Fibroblast of pulmonary artery (primary cell): ENCODE measurements at regions not wholly inside any gene's neighbourhood (a gene's known extent, or its start where the extent isn't known, plus 50 kb on each side); places are given as distances from the start of the nearest gene placed in this dataset.

Experiments
- DNase-seq: peaks from one replicate; pipeline ENCODE4 v3.0.0-alpha.2; 2010; ENCODE audit warnings: low read depth
- H3K4me3 ChIP-seq: replicated peaks from 2 replicates; pipeline ENCODE4 v1.5.1; 2011; ENCODE audit warnings: low read depth, mild to moderate bottlenecking, control low read depth, low read length, moderate library complexity
- TF ChIP-seq, protein P1 (sequence below): IDR thresholded peaks from 2 replicates; pipeline ENCODE4 v1.5.1; 2011; ENCODE audit warnings: mild to moderate bottlenecking, control low read depth, low read length, inconsistent platforms; ENCODE audit errors: missing control alignments

DNA sequence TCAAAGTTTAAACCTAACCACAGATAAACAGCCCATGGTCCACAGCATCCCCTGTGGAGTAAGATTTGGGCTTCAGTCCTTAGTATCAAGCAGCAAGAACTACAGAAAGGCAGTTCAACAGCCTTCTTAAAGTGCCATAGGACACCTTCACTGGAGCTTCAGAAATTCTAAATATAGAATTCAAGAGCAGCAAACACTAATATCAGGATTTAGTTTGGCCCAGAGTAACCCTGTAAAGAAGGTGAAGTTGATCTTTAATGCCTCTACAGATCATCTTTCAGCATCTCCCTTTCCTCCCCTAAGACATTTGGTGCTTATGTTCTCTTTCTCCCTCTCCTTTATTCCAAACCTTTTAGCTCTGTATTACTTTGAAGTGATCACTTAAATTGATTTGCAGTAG lies 59.5 kb upstream of the ARHGAP5 start:
- no peak overlapping the region for H3K4me3 ChIP-seq
- no peak for DNase-seq
- TF ChIP-seq, protein P1, sequence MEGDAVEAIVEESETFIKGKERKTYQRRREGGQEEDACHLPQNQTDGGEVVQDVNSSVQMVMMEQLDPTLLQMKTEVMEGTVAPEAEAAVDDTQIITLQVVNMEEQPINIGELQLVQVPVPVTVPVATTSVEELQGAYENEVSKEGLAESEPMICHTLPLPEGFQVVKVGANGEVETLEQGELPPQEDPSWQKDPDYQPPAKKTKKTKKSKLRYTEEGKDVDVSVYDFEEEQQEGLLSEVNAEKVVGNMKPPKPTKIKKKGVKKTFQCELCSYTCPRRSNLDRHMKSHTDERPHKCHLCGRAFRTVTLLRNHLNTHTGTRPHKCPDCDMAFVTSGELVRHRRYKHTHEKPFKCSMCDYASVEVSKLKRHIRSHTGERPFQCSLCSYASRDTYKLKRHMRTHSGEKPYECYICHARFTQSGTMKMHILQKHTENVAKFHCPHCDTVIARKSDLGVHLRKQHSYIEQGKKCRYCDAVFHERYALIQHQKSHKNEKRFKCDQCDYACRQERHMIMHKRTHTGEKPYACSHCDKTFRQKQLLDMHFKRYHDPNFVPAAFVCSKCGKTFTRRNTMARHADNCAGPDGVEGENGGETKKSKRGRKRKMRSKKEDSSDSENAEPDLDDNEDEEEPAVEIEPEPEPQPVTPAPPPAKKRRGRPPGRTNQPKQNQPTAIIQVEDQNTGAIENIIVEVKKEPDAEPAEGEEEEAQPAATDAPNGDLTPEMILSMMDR, result no peak

DNA sequence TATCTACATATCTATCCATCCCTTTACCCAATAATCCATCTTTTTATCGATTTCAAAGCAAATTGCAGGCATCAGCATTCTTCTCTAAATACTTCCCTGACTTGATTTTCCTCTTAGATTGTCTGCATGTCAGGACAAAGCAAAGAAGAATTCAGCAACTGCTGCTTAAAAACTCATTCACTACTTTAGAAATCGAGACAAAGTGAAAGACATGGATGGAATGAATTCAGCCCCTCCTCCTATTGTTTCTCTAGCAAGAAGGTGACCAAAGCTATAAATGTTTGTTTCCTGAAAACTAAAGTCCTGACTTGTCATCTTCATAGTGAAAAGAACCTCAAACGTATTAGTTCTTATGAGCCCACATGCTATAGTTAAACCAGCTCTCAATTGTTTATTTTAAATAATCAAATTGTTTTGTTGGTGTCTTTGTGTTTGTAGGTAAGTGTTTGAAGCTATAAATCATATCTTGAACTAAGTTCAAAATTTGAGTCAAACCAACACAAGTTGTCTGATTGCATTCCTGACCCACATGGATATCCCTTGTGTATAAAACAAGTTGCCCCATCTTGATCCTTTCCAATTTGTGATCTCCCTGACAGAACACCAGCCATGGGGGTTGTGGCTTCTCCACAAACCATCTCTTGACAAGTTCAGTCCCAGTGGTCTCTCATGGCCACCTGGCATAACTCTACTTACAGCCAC lies 58.6 kb upstream of the ARHGAP5 start:
- DNase-seq, result no peak
- TF ChIP-seq, protein P1, result no peak

DNA sequence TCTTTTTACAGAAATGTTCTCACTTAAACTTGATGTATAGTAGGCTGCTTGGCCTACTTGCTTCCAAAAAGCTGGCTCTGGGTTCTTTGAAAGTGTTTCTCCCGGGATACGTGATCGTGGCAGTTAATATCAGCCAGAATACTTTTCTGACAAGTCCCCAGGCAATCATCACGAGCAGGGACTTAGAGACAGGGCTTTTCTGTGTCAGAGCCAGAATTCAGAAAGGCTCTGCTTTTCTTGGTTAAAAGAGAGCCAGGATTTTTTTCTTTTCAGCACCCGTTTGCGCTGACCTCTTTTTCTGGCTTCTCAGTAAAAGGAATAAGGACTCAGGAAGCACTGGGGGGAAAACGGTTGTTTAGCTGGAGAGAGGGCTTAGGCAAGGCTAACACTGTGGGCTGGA lies 57.8 kb upstream of the ARHGAP5 start:
- TF ChIP-seq, protein P1, result no peak
- DNase-seq, result no peak
- H3K4me3 ChIP-seq, result no peak overlapping the region

More for the DNA sequence above, 58.6 kb upstream of the ARHGAP5 start:
- no peak overlapping the region for H3K4me3 ChIP-seq

GRCh38 chr14:32020882-32021281 lies 56.2 kb upstream of the ARHGAP5 start:
- TF ChIP-seq, protein P1, result no peak
- DNase-seq, result no peak
- H3K4me3 ChIP-seq, result no peak overlapping the region

- H3K4me3 ChIP-seq, result no peak overlapping the region
- TF ChIP-seq, protein P1, result no peak
- no peak for DNase-seq
Measured at GRCh38 chr14:32021341-32021740, 55.8 kb upstream of the ARHGAP5 start.

- DNase-seq, result no peak
- TF ChIP-seq, protein P1, result no peak
- no peak overlapping the region for H3K4me3 ChIP-seq
Measured at GRCh38 chr14:32022525-32022924, 54.6 kb upstream of the ARHGAP5 start.

- TF ChIP-seq, protein P1, result no peak
- peak; percentile 44 for DNase-seq
- no peak overlapping the region for H3K4me3 ChIP-seq
Measured at GRCh38 chr14:32022938-32023466, 54.1 kb upstream of the ARHGAP5 start.
